GM18505 (cell line): ENCODE measurements at regions not wholly inside any gene's neighbourhood (a gene's known extent, or its start where the extent isn't known, plus 50 kb on each side); places are given as distances from the start of the nearest gene placed in this dataset.
"Not testable (repeated sequence)": the region's sequence is repeated elsewhere in the genome, so short reads cannot be mapped to it uniquely, and the experiment has no call there.

Experiments
- ATAC-seq: cut with Tn5 transposase; IDR thresholded peaks from one replicate; pipeline ENCODE4 v1.9.1; 2021; ENCODE audit not compliant: unreplicated experiment
- POLR2A ChIP-seq: IDR thresholded peaks from 4 replicates; pipeline ENCODE4 v1.6.1; 2011; ENCODE audit warnings: borderline replicate concordance; ENCODE audit not compliant: insufficient read depth, insufficient read length; ENCODE audit errors: extremely low read depth

DNA sequence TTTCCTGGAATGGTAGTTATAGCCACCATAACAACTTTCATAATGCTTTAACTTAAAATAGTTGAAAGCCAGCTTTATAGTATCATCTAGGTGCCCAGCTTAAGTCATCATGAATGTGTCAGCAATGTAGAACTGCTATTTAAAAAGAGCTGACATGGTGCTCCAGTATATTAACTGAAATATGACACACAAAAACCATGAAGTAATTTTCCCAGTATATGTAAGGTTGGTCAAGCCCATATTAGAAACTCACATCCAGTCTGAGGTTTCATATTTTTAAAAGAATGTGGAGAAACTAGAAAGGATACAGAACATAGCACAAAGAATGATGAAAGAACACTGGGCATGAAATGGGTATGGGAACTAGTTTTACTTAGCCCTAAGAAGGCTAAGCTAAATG lies 121.3 kb upstream of the KRAS start:
- ATAC-seq = no peak
- TF ChIP-seq POLR2A = no peak

GRCh38 chr12:25368557-25368956 lies 117.8 kb upstream of the KRAS start:
- ATAC-seq = no peak
- TF ChIP-seq POLR2A = no peak

GRCh38 chr12:25366122-25366521 lies 115.4 kb upstream of the KRAS start:
- ATAC-seq = no peak
- TF ChIP-seq POLR2A = no peak

DNA sequence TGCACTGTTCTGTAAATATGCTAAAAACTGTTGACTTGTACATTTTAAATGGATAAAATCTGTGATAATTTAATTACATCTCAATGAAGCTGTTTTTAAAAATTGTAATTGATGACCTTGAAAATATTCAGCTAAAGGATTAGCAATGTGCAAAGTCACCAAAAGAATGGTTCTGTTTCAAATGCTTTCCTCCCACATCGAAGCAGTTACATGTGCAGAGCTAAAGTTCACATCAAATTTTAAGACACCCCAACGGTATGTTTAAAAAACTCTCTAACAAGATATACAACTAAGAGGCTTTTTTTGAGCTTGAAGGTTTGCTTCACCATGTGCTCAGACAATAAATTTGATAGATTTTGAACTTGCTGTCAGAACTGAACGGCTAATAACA lies 114.6 kb upstream of the KRAS start:
- no peak for ATAC-seq
- TF ChIP-seq POLR2A = no peak

DNA sequence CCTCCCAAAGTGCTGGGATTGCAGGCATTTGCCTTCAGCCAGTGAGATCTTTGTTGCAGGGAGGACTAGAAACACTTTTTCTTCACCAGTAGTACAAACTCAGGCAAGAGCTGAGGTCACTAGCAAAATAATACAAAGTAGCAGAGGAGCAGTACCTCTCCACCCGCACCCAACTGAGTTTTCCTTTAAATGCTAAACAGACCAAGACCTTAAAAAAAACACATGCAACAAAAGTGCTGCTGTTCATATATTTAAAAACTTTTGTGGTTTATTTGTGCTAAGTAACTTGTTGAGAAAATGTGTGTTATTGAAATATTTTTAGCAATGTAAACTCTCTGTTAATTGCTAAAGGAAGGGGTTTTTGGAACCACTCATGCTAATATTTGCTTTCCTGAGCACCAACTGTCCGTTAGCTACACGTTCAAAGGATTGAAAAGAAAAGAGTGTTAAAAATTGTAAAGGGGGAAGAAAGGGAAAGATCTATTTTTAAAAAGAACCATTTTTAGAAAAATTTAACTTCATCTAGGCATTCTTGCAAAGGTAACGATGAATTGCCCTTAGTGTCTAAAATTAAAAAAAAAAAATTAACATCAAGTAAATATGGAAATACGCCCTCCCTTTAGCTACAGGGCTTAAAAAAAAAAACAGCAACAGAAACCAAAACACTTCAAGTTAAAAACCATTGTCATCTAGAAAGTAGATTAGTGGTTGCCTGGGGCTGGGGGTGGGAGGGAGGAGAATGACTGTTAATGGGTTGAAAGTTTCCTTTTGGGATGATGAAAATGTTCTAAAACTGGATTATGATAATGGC lies 114.0 kb upstream of the KRAS start:
- TF ChIP-seq POLR2A = no peak
- ATAC-seq = peak; percentile 76

GRCh38 chr12:25362646-25363045 lies 111.9 kb upstream of the KRAS start:
- no peak for ATAC-seq
- no peak for TF ChIP-seq POLR2A

- no peak for TF ChIP-seq POLR2A
- ATAC-seq = no peak
These were observed 110.8 kb upstream of the KRAS start for GRCh38 chr12:25361511-25361910.

DNA sequence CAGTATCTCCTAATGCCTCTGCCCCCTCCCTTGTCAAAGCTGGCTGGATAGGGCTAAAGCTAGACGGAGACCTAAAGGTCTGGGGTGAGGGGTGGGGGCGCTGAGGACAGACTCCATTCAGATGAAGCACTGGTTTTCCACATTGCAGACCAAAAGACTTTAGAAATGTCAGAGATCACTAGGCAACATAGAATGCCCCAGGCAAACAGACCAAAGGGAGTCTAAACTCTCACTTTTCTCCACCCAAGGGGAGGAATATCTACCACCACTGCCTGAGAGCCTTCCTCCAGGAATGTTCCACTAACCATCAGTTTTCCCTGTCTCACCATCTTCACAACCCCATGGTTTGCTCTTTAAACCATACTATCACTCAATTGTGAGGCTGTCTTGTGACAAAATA lies 106.9 kb upstream of the KRAS start:
- no peak for TF ChIP-seq POLR2A

DNA sequence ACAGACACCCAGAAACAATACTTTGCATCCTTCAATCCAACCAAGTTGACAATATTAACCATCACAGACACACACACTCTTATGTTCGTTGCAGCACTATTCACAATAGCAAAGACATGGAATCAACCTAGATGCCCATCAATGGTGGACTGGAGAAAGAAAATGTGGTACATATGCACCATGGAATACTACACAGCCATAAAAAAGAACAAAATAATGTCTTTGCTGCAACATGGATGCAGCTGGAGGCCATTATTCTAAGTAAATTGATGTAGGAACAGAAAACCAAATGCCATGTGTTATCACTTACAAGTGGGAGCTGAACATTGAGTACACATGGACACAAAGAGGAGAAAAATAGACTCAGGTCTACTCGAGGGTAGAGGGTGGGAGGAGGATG lies 102.2 kb upstream of the KRAS start:
- not testable (repeated sequence) for ATAC-seq

More for the DNA sequence above, 106.9 kb upstream of the KRAS start:
- no peak for ATAC-seq

DNA sequence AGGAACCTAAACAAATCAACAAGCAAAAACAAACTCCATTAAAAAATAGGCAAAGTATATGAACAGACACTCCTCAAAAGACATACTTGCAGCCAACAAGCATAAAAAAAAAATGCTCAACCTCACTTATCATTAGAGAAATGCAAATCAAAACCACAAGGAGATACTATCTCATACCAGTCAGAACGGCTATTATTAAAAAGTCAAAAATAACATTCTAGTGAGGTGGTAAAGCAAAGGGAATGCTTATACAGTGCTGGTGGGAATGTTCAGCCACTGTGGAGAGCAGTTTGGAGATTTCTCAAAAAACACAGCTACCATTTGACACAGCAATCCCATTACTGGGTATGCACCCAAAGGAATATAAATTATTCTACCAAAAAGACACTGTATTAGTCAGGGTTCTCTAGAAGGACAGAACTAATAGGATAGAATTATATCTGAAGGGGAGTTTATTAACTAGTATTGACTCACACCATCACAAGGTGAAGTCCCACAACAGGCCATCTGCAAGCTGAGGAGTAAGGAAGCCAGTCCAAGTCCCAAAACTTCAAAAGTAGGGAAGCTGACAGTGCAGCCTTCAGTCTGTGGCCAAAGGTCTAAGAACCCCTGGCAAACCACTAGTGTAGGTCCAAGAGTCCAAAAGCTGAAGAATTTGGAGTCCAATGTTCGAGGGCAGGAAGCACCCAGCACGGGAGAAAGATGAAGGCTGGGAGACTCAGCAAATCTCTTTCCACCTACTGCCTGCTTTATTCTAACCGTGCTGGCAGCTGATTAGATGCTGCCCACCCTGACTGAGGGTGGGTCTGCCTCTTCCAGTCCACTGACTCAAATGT lies 101.6 kb upstream of the KRAS start:
- no peak for TF ChIP-seq POLR2A
- ATAC-seq = no peak

DNA sequence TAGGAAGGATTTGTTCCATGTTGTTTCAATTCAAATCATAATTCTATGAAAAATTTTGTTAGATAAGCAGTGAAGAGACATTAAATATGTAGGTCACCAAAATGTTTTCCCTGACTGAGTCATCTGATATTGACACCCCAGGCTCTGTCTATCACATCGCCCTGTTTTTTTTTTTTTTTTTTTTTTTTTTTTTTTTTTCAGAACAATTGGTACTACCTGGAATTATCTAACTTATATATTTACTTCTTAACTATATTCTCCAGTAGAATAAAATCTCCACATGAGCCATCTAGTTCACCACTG lies 97.8 kb upstream of the KRAS start:
- no peak for ATAC-seq
- TF ChIP-seq POLR2A = no peak

GRCh38 chr12:25347716-25348592 lies 97.2 kb upstream of the KRAS start:
- ATAC-seq = no peak
- no peak for TF ChIP-seq POLR2A

- ATAC-seq = not testable (repeated sequence)
These were observed 91.1 kb upstream of the KRAS start for GRCh38 chr12:25341877-25342276.

- ATAC-seq = no peak
- TF ChIP-seq POLR2A = no peak
These were observed 87.2 kb upstream of the KRAS start for GRCh38 chr12:25337916-25338315.

DNA sequence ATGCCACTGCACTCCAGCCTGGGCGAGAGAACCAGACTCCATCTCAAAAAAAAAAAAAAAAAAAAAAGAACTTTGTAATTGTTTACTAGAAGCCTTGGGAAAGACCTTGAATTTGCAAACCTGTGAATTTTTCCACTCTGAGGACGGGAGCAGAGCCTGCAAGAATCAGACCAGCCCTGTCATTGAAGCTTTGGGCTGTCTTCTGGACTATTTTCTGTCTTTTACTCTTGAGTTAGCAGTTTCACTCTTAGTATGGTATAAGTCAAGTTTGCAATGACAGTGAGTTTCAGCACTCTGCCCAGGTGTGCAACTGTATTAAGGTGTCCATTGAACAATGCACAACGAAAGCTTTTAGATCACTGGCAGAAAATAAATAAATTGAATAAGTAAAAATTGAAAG lies 81.4 kb upstream of the KRAS start:
- no peak for TF ChIP-seq POLR2A
- peak; percentile 66 for ATAC-seq
